NOMO-1 treated with DMSO at 0.1 percent for 48 hours (cell line): ENCODE measurements at regions not wholly inside any gene's neighbourhood (a gene's known extent, or its start where the extent isn't known, plus 50 kb on each side); places are given as distances from the start of the nearest gene placed in this dataset.
"Not testable (repeated sequence)": the region's sequence is repeated elsewhere in the genome, so short reads cannot be mapped to it uniquely, and the experiment has no call there.

Experiments used
- DNase-seq: peaks from one replicate; lab custom pipeline; 2025; ENCODE audit not compliant: unreplicated experiment; lab: John Stamatoyannopoulos, UW

GRCh38 chr10:29882766-29883165, 176.6 kb downstream of the JCAD start:
- DNase-seq = no peak

- no peak for DNase-seq
Measured at GRCh38 chr10:29881811-29882210, 177.6 kb downstream of the JCAD start.

- DNase-seq = no peak
Measured at GRCh38 chr10:29881336-29881771, 178.0 kb downstream of the JCAD start.

GRCh38 chr10:29880856-29881255, 178.5 kb downstream of the JCAD start:
- no peak for DNase-seq

GRCh38 chr10:29879862-29880261, 179.5 kb downstream of the JCAD start:
- DNase-seq = no peak

- DNase-seq = no peak
Measured at GRCh38 chr10:29878492-29878891, 180.9 kb downstream of the JCAD start.

GRCh38 chr10:29877793-29878491, 181.4 kb downstream of the JCAD start:
- no peak for DNase-seq

- DNase-seq = no peak
Measured at GRCh38 chr10:29876008-29876555, 183.3 kb downstream of the JCAD start.

- peak; percentile 22 for DNase-seq
Measured at GRCh38 chr10:29874606-29875269, 184.6 kb downstream of the JCAD start.

GRCh38 chr10:29873941-29874484, 185.4 kb downstream of the JCAD start:
- DNase-seq = no peak

GRCh38 chr10:29870522-29871044, 188.8 kb downstream of the JCAD start:
- DNase-seq = no peak

GRCh38 chr10:29869593-29869992, 189.8 kb downstream of the JCAD start:
- DNase-seq = no peak

GRCh38 chr10:29866356-29866755, 193.0 kb downstream of the JCAD start:
- DNase-seq = no peak

GRCh38 chr10:29865700-29866355, 193.6 kb downstream of the JCAD start:
- no peak for DNase-seq

- DNase-seq = no peak
Measured at GRCh38 chr10:29862923-29863614, 196.3 kb downstream of the JCAD start.

GRCh38 chr10:29861811-29862505, 197.4 kb downstream of the JCAD start:
- no peak for DNase-seq

- DNase-seq = not testable (repeated sequence)
Measured at GRCh38 chr10:29861231-29861630, 198.2 kb downstream of the JCAD start.

- DNase-seq = no peak
Measured at GRCh38 chr10:29860166-29860565, 199.2 kb downstream of the JCAD start.

- no peak for DNase-seq
Measured at GRCh38 chr10:29859521-29860130, 199.8 kb downstream of the JCAD start.
